Caki2 (cell line): ENCODE measurements at regions not wholly inside any gene's neighbourhood (a gene's known extent, or its start where the extent isn't known, plus 50 kb on each side); places are given as distances from the start of the nearest gene placed in this dataset.

ENCODE experiments used
- DNase-seq: peaks from one replicate; pipeline ENCODE4 v3.0.0-alpha.2; 2015; ENCODE audit warnings: low read depth
- in situ Hi-C: cut with HindIII; loops from 2 replicates; pipeline ENCODE4 v1.10.0; 2016; ENCODE audit warnings: low sequenced_read_pairs, low pct_unique_long_range_greater_than_20kb, mixed read lengths

- in situ Hi-C loops = no loop called here
- DNase-seq = no peak
Observed at GRCh38 chr13:74210693-74211393, 76.6 kb upstream of the KLF12 start.

DNA sequence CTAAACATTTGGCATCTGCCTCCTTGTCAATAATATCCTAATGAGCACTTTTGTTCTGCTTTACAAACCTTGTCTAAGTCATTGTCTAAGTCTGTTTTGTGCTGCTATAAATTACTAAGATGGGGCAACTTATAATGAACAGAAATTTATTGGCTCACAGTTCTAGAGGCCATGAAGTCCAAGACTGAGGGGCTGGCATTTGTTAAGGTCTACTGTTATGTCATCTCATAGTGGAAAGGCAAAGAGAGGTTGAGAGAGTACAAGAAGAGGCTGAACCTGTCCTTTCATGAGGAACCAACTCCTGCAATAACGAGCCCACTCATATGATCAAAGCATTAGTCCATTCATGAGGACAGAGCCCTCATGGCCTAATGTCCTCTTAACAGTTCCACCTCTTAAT lies 72.7 kb upstream of the KLF12 start:
- DNase-seq = no peak
- in situ Hi-C loops = no loop called here

DNA sequence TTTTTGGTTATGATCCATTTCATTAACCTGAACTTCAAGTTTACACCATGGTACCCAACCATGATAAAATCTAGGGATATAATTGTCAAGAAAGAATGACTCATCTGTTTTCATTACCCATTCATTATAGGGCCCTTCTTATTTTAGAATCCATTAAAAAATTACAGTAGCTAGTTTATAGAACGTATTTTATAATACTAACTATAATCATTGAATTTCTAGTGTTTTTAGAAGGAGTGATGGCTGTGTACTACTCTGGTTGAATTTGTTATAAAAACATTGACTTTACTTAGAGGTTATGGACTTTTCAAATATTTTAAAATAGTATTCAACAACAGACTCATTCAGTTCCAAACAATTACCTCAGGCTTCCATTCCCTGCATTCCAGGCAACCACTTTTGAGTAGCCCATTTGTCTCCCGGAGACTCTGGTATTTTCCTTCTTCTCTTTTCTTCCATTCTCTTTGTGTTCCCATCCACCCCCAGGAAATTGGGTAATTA lies 71.9 kb upstream of the KLF12 start:
- in situ Hi-C loops = no loop called here
- DNase-seq = peak; percentile 61

DNA sequence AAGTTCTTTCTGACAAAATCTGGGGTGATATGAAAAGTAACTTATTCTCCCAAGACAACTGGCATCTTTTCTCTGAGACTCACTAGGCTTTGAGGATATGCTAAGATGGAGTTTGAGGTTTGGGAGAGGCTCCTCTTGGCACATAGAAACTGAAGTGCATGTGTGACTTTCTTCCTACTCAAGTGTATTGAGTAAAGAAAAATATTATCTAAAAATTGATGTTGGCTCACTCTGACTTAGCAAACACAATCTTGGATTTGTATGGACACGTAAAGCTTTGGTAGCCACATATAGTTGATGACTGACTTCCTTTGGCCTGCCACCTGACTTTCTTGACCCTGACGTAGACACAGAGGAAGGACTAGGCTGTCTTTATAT lies 71.1 kb upstream of the KLF12 start:
- no peak for DNase-seq
- in situ Hi-C loops = no loop called here

GRCh38 chr13:74204602-74205312 lies 70.6 kb upstream of the KLF12 start:
- in situ Hi-C loops = no loop called here
- DNase-seq = no peak

DNA sequence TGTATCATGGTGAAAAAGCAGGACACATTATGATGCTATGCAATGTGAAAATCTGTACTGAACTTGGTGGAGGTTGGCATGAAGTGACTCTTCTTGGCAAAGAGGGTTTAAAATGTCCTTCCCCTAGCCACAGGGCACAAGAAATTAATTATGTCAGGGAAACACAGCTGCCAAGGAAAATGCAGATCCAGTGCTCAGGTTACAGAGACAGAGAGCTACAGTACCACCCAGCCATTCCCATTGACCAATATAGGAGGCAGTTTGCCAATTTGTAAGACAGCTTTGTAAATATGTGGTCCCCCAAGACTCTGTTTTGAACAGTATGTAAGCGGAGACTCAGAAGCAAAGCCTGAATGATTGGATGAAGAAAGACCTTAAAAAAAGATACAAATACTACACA lies 69.4 kb upstream of the KLF12 start:
- DNase-seq = no peak
- in situ Hi-C loops = no loop called here

- in situ Hi-C loops = no loop called here
- DNase-seq = no peak
Observed at GRCh38 chr13:74202129-74202813, 68.1 kb upstream of the KLF12 start.

GRCh38 chr13:74201530-74201929 lies 67.3 kb upstream of the KLF12 start:
- DNase-seq = no peak
- in situ Hi-C loops = no loop called here

DNA sequence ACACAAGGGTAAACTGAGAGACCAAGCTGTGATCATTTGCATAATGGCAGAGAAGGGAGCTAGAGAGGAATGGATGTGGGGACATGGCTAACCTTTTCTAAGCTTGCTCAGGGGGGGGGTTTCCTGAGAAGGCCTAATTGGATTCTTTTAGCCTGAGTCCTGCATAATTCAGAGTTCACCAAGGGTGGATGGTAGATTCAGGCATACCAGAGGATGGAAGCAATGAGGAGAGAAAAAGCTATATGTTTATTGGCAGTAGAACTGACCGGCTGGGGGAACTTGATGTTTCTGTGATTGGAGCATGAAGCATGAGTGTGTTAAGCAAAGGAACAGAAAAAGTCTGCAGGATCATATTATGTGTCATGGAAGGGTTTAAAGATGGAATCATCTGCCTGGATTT lies 65.9 kb upstream of the KLF12 start:
- in situ Hi-C loops = no loop called here
- DNase-seq = no peak

- no peak for DNase-seq
- in situ Hi-C loops = no loop called here
Observed at GRCh38 chr13:74197677-74198429, 63.6 kb upstream of the KLF12 start.

- in situ Hi-C loops = no loop called here
- no peak for DNase-seq
Observed at GRCh38 chr13:74194846-74195245, 60.6 kb upstream of the KLF12 start.

DNA sequence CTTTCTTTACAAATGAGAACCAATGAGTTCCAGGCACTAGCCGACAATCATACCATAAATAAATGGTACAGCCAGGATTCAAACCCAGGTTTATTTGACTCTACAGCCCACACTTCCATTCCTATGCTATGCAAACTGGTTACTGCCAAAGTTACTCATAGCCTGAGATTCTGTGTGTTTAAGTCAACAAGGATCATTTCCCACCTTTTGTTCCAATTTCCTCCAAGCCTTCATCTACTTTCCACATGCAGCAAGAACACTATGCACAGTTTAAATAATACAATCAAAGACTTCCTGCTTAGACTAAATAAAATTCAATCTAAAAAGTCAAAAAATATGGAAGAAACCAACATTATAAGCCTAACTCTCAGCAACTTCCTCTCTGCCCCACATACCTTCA lies 59.2 kb upstream of the KLF12 start:
- DNase-seq = no peak
- in situ Hi-C loops = no loop called here

GRCh38 chr13:74191410-74191809 lies 57.2 kb upstream of the KLF12 start:
- in situ Hi-C loops = no loop called here
- peak; percentile 66 for DNase-seq

DNA sequence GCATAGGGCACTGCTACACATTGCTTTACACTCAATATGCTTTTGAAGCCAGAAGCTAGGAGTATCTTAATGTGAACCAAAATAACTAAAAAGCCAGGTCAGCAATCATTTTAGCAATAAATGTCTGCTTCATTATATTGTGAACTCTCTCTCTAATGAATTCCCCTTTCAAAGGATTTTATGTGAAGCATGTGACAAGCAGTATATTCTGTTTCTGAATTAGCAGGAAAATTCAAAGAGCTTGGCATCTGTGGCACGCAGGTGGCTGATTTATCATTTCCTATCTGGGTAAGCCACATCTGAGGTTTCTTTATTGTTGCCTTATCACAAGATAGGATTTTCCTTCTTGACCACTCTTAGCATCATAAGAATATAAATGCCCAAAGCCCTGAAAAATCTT lies 56.8 kb upstream of the KLF12 start:
- in situ Hi-C loops = no loop called here
- no peak for DNase-seq

GRCh38 chr13:74187564-74187963 lies 53.4 kb upstream of the KLF12 start:
- in situ Hi-C loops = no loop called here
- DNase-seq = peak; percentile 47

- no peak for DNase-seq
- in situ Hi-C loops = no loop called here
Observed at GRCh38 chr13:74184283-74184682, 50.1 kb upstream of the KLF12 start.
